ENCODE measurements at regions not wholly inside any gene's neighbourhood (a gene's known extent, or its start where the extent isn't known, plus 50 kb on each side); places are given as distances from the start of the nearest gene placed in this dataset.

- DNase-seq = no peak
- intact Hi-C loops (cut with DNase I) = no loop called here
- ATAC-seq = no peak
Measured at GRCh38 chr17:55561973-55562495, 50.8 kb upstream of the SMIM36 start.

- intact Hi-C loops (cut with DNase I) = no loop called here
- no peak for ATAC-seq
- no peak for DNase-seq
Measured at GRCh38 chr17:55561316-55561972, 50.2 kb upstream of the SMIM36 start.
